ENCODE measurements at regions not wholly inside any gene's neighbourhood (a gene's known extent, or its start where the extent isn't known, plus 50 kb on each side); places are given as distances from the start of the nearest gene placed in this dataset.

GRCh38 chr22:49590381-49590780 lies 237.3 kb downstream of the BRD1 start:
- Histone ChIP-seq H3K27me3 (no peaks in the 10 kb centered on the region), H3K4me1 (ENCODE audit: low read depth) (no peaks in the 10 kb centered on the region), H3K4me3 (no peak overlapping the region), H3K9me3 (ENCODE audit: low read depth) (no peaks in the 10 kb centered on the region), H3K27ac (no peak overlapping the region), H3K36me3 (no peaks in the 10 kb centered on the region)
- no peak for DNase-seq (ENCODE audit: low read depth in 1 of 2, low spot score in 1 of 2)
- no peak for TF ChIP-seq CTCF (IDR thresholded peaks at IDR 0.05; ENCODE audit: low read depth, low read length)

GRCh38 chr22:49589811-49590210 lies 237.9 kb downstream of the BRD1 start:
- Histone ChIP-seq H3K4me1 (ENCODE audit: low read depth) (no peaks in the 10 kb centered on the region), H3K27me3 (no peaks in the 10 kb centered on the region), H3K4me3 (no peak overlapping the region), H3K27ac (no peak overlapping the region), H3K36me3 (no peaks in the 10 kb centered on the region), H3K9me3 (ENCODE audit: low read depth) (no peaks in the 10 kb centered on the region)
- DNase-seq (ENCODE audit: low read depth in 1 of 2, low spot score in 1 of 2), result no peak
- no peak for TF ChIP-seq CTCF (IDR thresholded peaks at IDR 0.05; ENCODE audit: low read depth, low read length)

- H3K9me3 ChIP-seq (ENCODE audit: low read depth), result no peaks in the 10 kb centered on the region
- no peak overlapping the region for H3K4me3 ChIP-seq
- no peak for DNase-seq (ENCODE audit: low read depth in 1 of 2, low spot score in 1 of 2)
- no peak for TF ChIP-seq CTCF (IDR thresholded peaks at IDR 0.05; ENCODE audit: low read depth, low read length)
- H3K4me1 ChIP-seq (ENCODE audit: low read depth), result no peaks in the 10 kb centered on the region
- H3K27me3 ChIP-seq, result no peaks in the 10 kb centered on the region
- no peak overlapping the region for H3K27ac ChIP-seq
- no peaks in the 10 kb centered on the region for H3K36me3 ChIP-seq
Observed at GRCh38 chr22:49589301-49589700, 238.4 kb downstream of the BRD1 start.

GRCh38 chr22:49588739-49589138 lies 238.9 kb downstream of the BRD1 start:
- Histone ChIP-seq H3K4me1 (ENCODE audit: low read depth) (no peaks in the 10 kb centered on the region), H3K9me3 (ENCODE audit: low read depth) (no peaks in the 10 kb centered on the region), H3K36me3 (no peaks in the 10 kb centered on the region), H3K27ac (no peak overlapping the region), H3K27me3 (no peaks in the 10 kb centered on the region), H3K4me3 (no peak overlapping the region)
- TF ChIP-seq CTCF (IDR thresholded peaks at IDR 0.05; ENCODE audit: low read depth, low read length), result no peak
- no peak for DNase-seq (ENCODE audit: low read depth in 1 of 2, low spot score in 1 of 2)

- TF ChIP-seq CTCF (IDR thresholded peaks at IDR 0.05; ENCODE audit: low read depth, low read length), result no peak
- no peak overlapping the region for H3K4me3 ChIP-seq
- H3K36me3 ChIP-seq, result no peaks in the 10 kb centered on the region
- H3K27me3 ChIP-seq, result no peaks in the 10 kb centered on the region
- H3K4me1 ChIP-seq (ENCODE audit: low read depth), result no peaks in the 10 kb centered on the region
- H3K9me3 ChIP-seq (ENCODE audit: low read depth), result no peaks in the 10 kb centered on the region
- H3K27ac ChIP-seq, result no peak overlapping the region
- no peak for DNase-seq (ENCODE audit: low read depth in 1 of 2, low spot score in 1 of 2)
Observed at GRCh38 chr22:49587987-49588386, 239.7 kb downstream of the BRD1 start.

- no peak for DNase-seq (ENCODE audit: low read depth in 1 of 2, low spot score in 1 of 2)
- TF ChIP-seq CTCF (IDR thresholded peaks at IDR 0.05; ENCODE audit: low read depth, low read length), result no peak
- Histone ChIP-seq H3K4me3 (no peak overlapping the region), H3K36me3 (no peaks in the 10 kb centered on the region), H3K27me3 (no peaks in the 10 kb centered on the region), H3K27ac (no peak overlapping the region), H3K9me3 (ENCODE audit: low read depth) (no peaks in the 10 kb centered on the region), H3K4me1 (ENCODE audit: low read depth) (no peaks in the 10 kb centered on the region)
Observed at GRCh38 chr22:49587421-49587820, 240.3 kb downstream of the BRD1 start.
